Tongue (tissue), 1 donor: ENCODE measurements at regions not wholly inside any gene's neighbourhood (a gene's known extent, or its start where the extent isn't known, plus 50 kb on each side); places are given as distances from the start of the nearest gene placed in this dataset.
A peak's percentile ranks its signal among the peaks of the same experiment; 100 is the strongest.
"Not testable (repeated sequence)": the region's sequence is repeated elsewhere in the genome, so short reads cannot be mapped to it uniquely, and the experiment has no call there.

Source experiments
- DNase-seq: peaks from one replicate; pipeline ENCODE4 v3.0.0-alpha.2; 2015

- DNase-seq, result no peak
Observed at GRCh38 chr12:19775241-19775640, 335.9 kb downstream of the AEBP2 start.

- DNase-seq, result not testable (repeated sequence)
Observed at GRCh38 chr12:19775976-19776375, 336.7 kb downstream of the AEBP2 start.

- DNase-seq, result no peak
Observed at GRCh38 chr12:19778172-19778571, 338.9 kb downstream of the AEBP2 start.

- DNase-seq, result no peak
Observed at GRCh38 chr12:19778797-19779196, 339.5 kb downstream of the AEBP2 start.

- peak; percentile 26 for DNase-seq
Observed at GRCh38 chr12:19779395-19780056, 340.2 kb downstream of the AEBP2 start.

GRCh38 chr12:19780460-19780859 is 341.2 kb downstream of the AEBP2 start:
- no peak for DNase-seq

GRCh38 chr12:19783547-19784444 is 344.5 kb downstream of the AEBP2 start:
- peak; percentile 13 for DNase-seq

- no peak for DNase-seq
Observed at GRCh38 chr12:19792028-19792427, 352.7 kb downstream of the AEBP2 start.

- no peak for DNase-seq
Observed at GRCh38 chr12:19794116-19794515, 354.8 kb downstream of the AEBP2 start.

- no peak for DNase-seq
Observed at GRCh38 chr12:19799216-19799615, 359.9 kb downstream of the AEBP2 start.

- DNase-seq, result no peak
Observed at GRCh38 chr12:19799895-19800602, 360.8 kb downstream of the AEBP2 start.

GRCh38 chr12:19800884-19801283 is 361.6 kb downstream of the AEBP2 start:
- DNase-seq, result no peak

GRCh38 chr12:19801941-19802340 is 362.6 kb downstream of the AEBP2 start:
- no peak for DNase-seq

GRCh38 chr12:19802915-19803314 is 363.6 kb downstream of the AEBP2 start:
- no peak for DNase-seq

- no peak for DNase-seq
Observed at GRCh38 chr12:19804737-19805136, 365.4 kb downstream of the AEBP2 start.

GRCh38 chr12:19808371-19808770 is 369.1 kb downstream of the AEBP2 start:
- DNase-seq, result no peak

GRCh38 chr12:19810213-19810612 is 370.9 kb downstream of the AEBP2 start:
- no peak for DNase-seq

- DNase-seq, result no peak
Observed at GRCh38 chr12:19811922-19812321, 372.6 kb downstream of the AEBP2 start.

- DNase-seq, result no peak
Observed at GRCh38 chr12:19819231-19819630, 379.9 kb downstream of the AEBP2 start.

- DNase-seq, result no peak
Observed at GRCh38 chr12:19822476-19822875, 383.2 kb downstream of the AEBP2 start.

GRCh38 chr12:19823326-19823725 is 384.0 kb downstream of the AEBP2 start:
- DNase-seq, result not testable (repeated sequence)

GRCh38 chr12:19826980-19827550 is 387.8 kb downstream of the AEBP2 start:
- no peak for DNase-seq
